H1 (cell line): ENCODE measurements at regions not wholly inside any gene's neighbourhood (a gene's known extent, or its start where the extent isn't known, plus 50 kb on each side); places are given as distances from the start of the nearest gene placed in this dataset.

Experiments
- BRCA1 ChIP-seq: IDR thresholded peaks from 2 replicates; pipeline ENCODE4 v1.6.1; 2012; ENCODE audit warnings: low read depth, low read length, improper control_type of control experiment
- CHD1 ChIP-seq: IDR thresholded peaks from 2 replicates; pipeline ENCODE4 v1.6.1; 2012; ENCODE audit warnings: low read depth, low read length, improper control_type of control experiment
- CTCF ChIP-seq, 3 experiments: IDR thresholded peaks; 1 replicate in 2 of 3; 2 replicates in 1 of 3; pipeline versions ENCODE4 v1.5.1 to v1.6.1; 2011; ENCODE audit warnings: low read length in 3 of 3, mild to moderate bottlenecking in 3 of 3, inconsistent platforms in 2 of 3, low read depth in 1 of 3, moderate library complexity in 1 of 3; ENCODE audit not compliant: insufficient read depth in 1 of 3; ENCODE audit errors: control extremely low read depth in 1 of 3
- EZH2 ChIP-seq: fragments of 200-600 bp; sonication (generic); IDR thresholded peaks from 2 replicates; pipeline ENCODE4 v1.7.1; 2012; ENCODE audit warnings: low read depth, mild to moderate bottlenecking, moderate library complexity, low read length, inconsistent platforms; ENCODE audit not compliant: severe bottlenecking
- JUND ChIP-seq: IDR thresholded peaks from 2 replicates; pipeline ENCODE4 v1.6.1; 2011; ENCODE audit warnings: mild to moderate bottlenecking, improper control_type of control experiment, low read length
- POLR2A ChIP-seq, 2 experiments: IDR thresholded peaks; 1 replicate in 1 of 2; 2 replicates in 1 of 2; pipeline ENCODE4 v1.6.1; 2011; ENCODE audit warnings: low read depth in 2 of 2, low read length in 2 of 2, mild to moderate bottlenecking in 2 of 2; ENCODE audit errors: control extremely low read depth in 1 of 2
- RAD21 ChIP-seq, 2 experiments: IDR thresholded peaks in 1 of 2; conservative IDR thresholded peaks in 1 of 2; 2 replicates each; pipeline ENCODE4 v1.6.1; 2011; ENCODE audit warnings: low read depth in 2 of 2, low read length in 2 of 2, improper control_type of control experiment in 1 of 2, inconsistent platforms in 1 of 2, mild to moderate bottlenecking in 1 of 2, moderate library complexity in 1 of 2
- SP1 ChIP-seq: IDR thresholded peaks from 2 replicates; pipeline ENCODE4 v1.6.1; 2011; ENCODE audit warnings: low read depth, low read length
- TBP ChIP-seq: IDR thresholded peaks from 2 replicates; pipeline ENCODE4 v1.6.1; 2011; ENCODE audit warnings: low read depth, low read length, improper control_type of control experiment
- ZNF274 ChIP-seq: IDR thresholded peaks from 2 replicates; pipeline ENCODE4 v1.7.0; 2012; ENCODE audit warnings: low read length, borderline replicate concordance; ENCODE audit errors: extremely low read depth

GRCh38 chr14:87830443-87831096, 162.4 kb downstream of the GALC start:
- TF ChIP-seq CTCF (IDR thresholded peaks at IDR 0.05; ENCODE audit: control extremely low read depth in 1 of 3, insufficient read depth in 1 of 3, low read depth in 1 of 3, low read length in 3 of 3), result no peak
- no peak for TF ChIP-seq POLR2A (IDR thresholded peaks at IDR 0.05; ENCODE audit: control extremely low read depth in 1 of 2, low read depth in 2 of 2, low read length in 2 of 2)
- no peak for TF ChIP-seq CHD1
- no peak for TF ChIP-seq EZH2
- no peak for TF ChIP-seq SP1
- no peak for TF ChIP-seq ZNF274
- TF ChIP-seq RAD21 (IDR thresholded peaks at IDR 0.05 in 1 of 2, conservative IDR thresholded peaks at IDR 0.05 in 1 of 2; ENCODE audit: low read depth in 2 of 2, low read length in 2 of 2), result no peak
- no peak for TF ChIP-seq JUND
- no peak for TF ChIP-seq BRCA1
- no peak for TF ChIP-seq TBP
